Liver (tissue), 8 donors: ENCODE measurements at regions not wholly inside any gene's neighbourhood (a gene's known extent, or its start where the extent isn't known, plus 50 kb on each side); places are given as distances from the start of the nearest gene placed in this dataset.

ENCODE experiments used
- DNase-seq: peaks from one replicate; pipeline ENCODE4 v3.0.0-alpha.2; 2017; ENCODE audit warnings: low spot score
- H3K27ac ChIP-seq, 2 donors: one replicate each; pipeline ENCODE4 v1.7.0; 2013; ENCODE audit warnings: inconsistent platforms in 2 of 2, low read length in 2 of 2, control low read depth in 1 of 2, low read depth in 1 of 2, mild to moderate bottlenecking in 1 of 2
- H3K27me3 ChIP-seq, 4 donors: one replicate each; pipeline versions ENCODE4 v1.6.1 to v1.7.0; 2013; ENCODE audit warnings: low read length in 3 of 4, inconsistent platforms in 1 of 4, mild to moderate bottlenecking in 1 of 4, moderate library complexity in 1 of 4; ENCODE audit not compliant: control insufficient read depth in 4 of 4, insufficient read depth in 4 of 4
- H3K36me3 ChIP-seq, 4 donors: one replicate each; pipeline versions ENCODE4 v1.6.1 to v1.7.0; 2013; ENCODE audit warnings: low read length in 3 of 4, mild to moderate bottlenecking in 3 of 4, low read depth in 1 of 4, moderate library complexity in 1 of 4; ENCODE audit not compliant: control insufficient read depth in 4 of 4, insufficient read depth in 3 of 4
- H3K4me1 ChIP-seq, 4 donors: one replicate each; pipeline versions ENCODE4 v1.6.1 to v1.7.0; 2013; ENCODE audit warnings: low read length in 3 of 4, mild to moderate bottlenecking in 3 of 4, moderate library complexity in 1 of 4; ENCODE audit not compliant: control insufficient read depth in 4 of 4, insufficient read depth in 4 of 4
- H3K4me3 ChIP-seq, 3 donors: one replicate each; pipeline versions ENCODE4 v1.6.1 to v1.7.0; 2013; ENCODE audit warnings: low read length in 3 of 3, control low read depth in 1 of 3, low read depth in 1 of 3, mild to moderate bottlenecking in 1 of 3
- H3K9ac ChIP-seq, 2 donors: one replicate each; pipeline ENCODE4 v1.7.0; 2013; ENCODE audit warnings: low read length in 2 of 2, mild to moderate bottlenecking in 2 of 2, moderate library complexity in 2 of 2, control low read depth in 1 of 2, low read depth in 1 of 2
- H3K9me3 ChIP-seq, 4 donors: one replicate each; pipeline versions ENCODE4 v1.6.1 to v1.7.0; 2013; ENCODE audit warnings: low read length in 3 of 4; ENCODE audit not compliant: control insufficient read depth in 4 of 4
- EGR1 ChIP-seq, 2 donors: IDR thresholded peaks; 2 replicates each; pipeline ENCODE4 v1.6.1; 2016 to 2018; ENCODE audit warnings: antibody characterized with exemption in 2 of 2, low read depth in 2 of 2
- FOXA1 ChIP-seq: IDR thresholded peaks from 2 replicates; pipeline ENCODE4 v1.6.1; 2016; ENCODE audit warnings: antibody characterized with exemption
- GABPA ChIP-seq, 2 donors: IDR thresholded peaks in 1 of 2; conservative IDR thresholded peaks in 1 of 2; 2 replicates each; pipeline ENCODE4 v1.6.1; 2016; ENCODE audit warnings: antibody characterized with exemption in 2 of 2, mild to moderate bottlenecking in 1 of 2, moderate library complexity in 1 of 2
- HNF4A ChIP-seq, 2 donors: conservative IDR thresholded peaks; 2 replicates each; pipeline ENCODE4 v1.6.1; 2016; ENCODE audit warnings: antibody characterized with exemption in 2 of 2, mild to moderate bottlenecking in 2 of 2
- HNF4G ChIP-seq: IDR thresholded peaks from 2 replicates; pipeline ENCODE4 v1.6.1; 2016; ENCODE audit warnings: antibody characterized with exemption
- MAX ChIP-seq: IDR thresholded peaks from 2 replicates; pipeline ENCODE4 v1.6.1; 2016; ENCODE audit warnings: antibody characterized with exemption
- NR2F2 ChIP-seq: IDR thresholded peaks from 2 replicates; pipeline ENCODE4 v1.6.1; 2016; ENCODE audit warnings: antibody characterized with exemption
- RAD21 ChIP-seq, 2 donors: IDR thresholded peaks; 2 replicates each; pipeline ENCODE4 v1.6.1; 2016; ENCODE audit warnings: antibody characterized with exemption in 2 of 2, mild to moderate bottlenecking in 2 of 2
- REST ChIP-seq: IDR thresholded peaks from 2 replicates; pipeline ENCODE4 v1.6.1; 2016; ENCODE audit warnings: antibody characterized with exemption, mild to moderate bottlenecking
- RXRA ChIP-seq, 2 donors: IDR thresholded peaks; 2 replicates each; pipeline ENCODE4 v1.6.1; 2017 to 2018; ENCODE audit warnings: antibody characterized with exemption in 2 of 2, mild to moderate bottlenecking in 1 of 2
- SP1 ChIP-seq: IDR thresholded peaks from 2 replicates; pipeline ENCODE4 v1.6.1; 2018; ENCODE audit warnings: antibody characterized with exemption, mild to moderate bottlenecking
- TAF1 ChIP-seq: conservative IDR thresholded peaks from 2 replicates; pipeline ENCODE4 v1.6.1; 2016; ENCODE audit warnings: antibody characterized with exemption, mild to moderate bottlenecking
- YY1 ChIP-seq: IDR thresholded peaks from 2 replicates; pipeline ENCODE4 v1.6.1; 2016; ENCODE audit warnings: antibody characterized with exemption, mild to moderate bottlenecking
- ZBTB33 ChIP-seq: IDR thresholded peaks from 2 replicates; pipeline ENCODE4 v1.6.1; 2016; ENCODE audit warnings: antibody characterized with exemption
- WGBS: extraction: QIAGEN DNeasy Blood & Tissue Kit; methylation state at CpG from one replicate; pipeline ENCODE4 v1.1.7; 2013; 5-methylcytosine and 5-hydroxymethylcytosine counted together
- TF ChIP-seq, protein P1 (sequence below): fragments of 150-350 bp; IDR thresholded peaks from 2 replicates; pipeline ENCODE4 v1.5.1; 2017; ENCODE audit warnings: improper control_type of control experiment, low read depth, low read length; ENCODE audit not compliant: missing input control
- TF ChIP-seq, protein P2 (sequence below): IDR thresholded peaks from 2 replicates; pipeline ENCODE4 v1.6.1; 2016; ENCODE audit warnings: antibody characterized with exemption
- donor health status: healthy.
- donor health status: healthy.
- donor health status: healthy.
- donor health status: healthy.
- donor health status: healthy.

- Histone ChIP-seq H3K9me3 (no peaks in the 10 kb centered on the region), H3K4me1 (no peaks in the 10 kb centered on the region), H3K4me3 (no peak overlapping the region), H3K9ac (no peak overlapping the region), H3K27ac (no peak overlapping the region), H3K36me3 (no peaks in the 10 kb centered on the region), H3K27me3 (no peaks in the 10 kb centered on the region)
- TF ChIP-seq ZBTB33 (no peak), HNF4A (conservative IDR thresholded peaks at IDR 0.05) (no peak), NR2F2 (no peak), REST (no peak), RAD21 (IDR thresholded peaks at IDR 0.05) (no peak), MAX (no peak), RXRA (IDR thresholded peaks at IDR 0.05) (no peak), YY1 (no peak), HNF4G (no peak), EGR1 (IDR thresholded peaks at IDR 0.05; ENCODE audit: low read depth in 2 of 2) (no peak), GABPA (IDR thresholded peaks at IDR 0.05 in 1 of 2, conservative IDR thresholded peaks at IDR 0.05 in 1 of 2) (no peak), FOXA1 (no peak)
- TF ChIP-seq, protein P1, sequence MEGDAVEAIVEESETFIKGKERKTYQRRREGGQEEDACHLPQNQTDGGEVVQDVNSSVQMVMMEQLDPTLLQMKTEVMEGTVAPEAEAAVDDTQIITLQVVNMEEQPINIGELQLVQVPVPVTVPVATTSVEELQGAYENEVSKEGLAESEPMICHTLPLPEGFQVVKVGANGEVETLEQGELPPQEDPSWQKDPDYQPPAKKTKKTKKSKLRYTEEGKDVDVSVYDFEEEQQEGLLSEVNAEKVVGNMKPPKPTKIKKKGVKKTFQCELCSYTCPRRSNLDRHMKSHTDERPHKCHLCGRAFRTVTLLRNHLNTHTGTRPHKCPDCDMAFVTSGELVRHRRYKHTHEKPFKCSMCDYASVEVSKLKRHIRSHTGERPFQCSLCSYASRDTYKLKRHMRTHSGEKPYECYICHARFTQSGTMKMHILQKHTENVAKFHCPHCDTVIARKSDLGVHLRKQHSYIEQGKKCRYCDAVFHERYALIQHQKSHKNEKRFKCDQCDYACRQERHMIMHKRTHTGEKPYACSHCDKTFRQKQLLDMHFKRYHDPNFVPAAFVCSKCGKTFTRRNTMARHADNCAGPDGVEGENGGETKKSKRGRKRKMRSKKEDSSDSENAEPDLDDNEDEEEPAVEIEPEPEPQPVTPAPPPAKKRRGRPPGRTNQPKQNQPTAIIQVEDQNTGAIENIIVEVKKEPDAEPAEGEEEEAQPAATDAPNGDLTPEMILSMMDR = no peak
- TF ChIP-seq, protein P2, sequence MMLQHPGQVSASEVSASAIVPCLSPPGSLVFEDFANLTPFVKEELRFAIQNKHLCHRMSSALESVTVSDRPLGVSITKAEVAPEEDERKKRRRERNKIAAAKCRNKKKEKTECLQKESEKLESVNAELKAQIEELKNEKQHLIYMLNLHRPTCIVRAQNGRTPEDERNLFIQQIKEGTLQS = no peak
- 98% methylated on average over 1 of the region's 1 CpG for WGBS
- no peak for DNase-seq
These were observed 167.3 kb upstream of the SGO1 start for GRCh38 chr3:20353286-20353685.

- no peaks in the 10 kb centered on the region for H3K4me1 ChIP-seq
- no peak overlapping the region for H3K9ac ChIP-seq
- H3K36me3 ChIP-seq = no peaks in the 10 kb centered on the region
- no peak overlapping the region for H3K27ac ChIP-seq
- TF ChIP-seq, protein P2 = no peak
- no peak for TF ChIP-seq MAX
- no peak for TF ChIP-seq HNF4G
- TF ChIP-seq SP1 = no peak
- no peak for TF ChIP-seq EGR1 (IDR thresholded peaks at IDR 0.05; ENCODE audit: low read depth in 2 of 2)
- no peak for TF ChIP-seq TAF1
- TF ChIP-seq, protein P1 = no peak
- no peaks in the 10 kb centered on the region for H3K27me3 ChIP-seq
- no peaks in the 10 kb centered on the region for H3K9me3 ChIP-seq
- no peak for DNase-seq
- WGBS = 70% methylated on average over 3 of the region's 3 CpGs
- no peak overlapping the region for H3K4me3 ChIP-seq
These were observed 166.7 kb upstream of the SGO1 start for GRCh38 chr3:20352546-20353179.
